A549 (cell line): ENCODE measurements at regions not wholly inside any gene's neighbourhood (a gene's known extent, or its start where the extent isn't known, plus 50 kb on each side); places are given as distances from the start of the nearest gene placed in this dataset.

Experiments used
- BHLHE40 ChIP-seq: IDR thresholded peaks from 2 replicates; pipeline ENCODE4 v1.6.1; 2012; ENCODE audit warnings: low read depth, low read length, inconsistent platforms
- CBX8 ChIP-seq: fragments of 200-600 bp; sonication (generic); IDR thresholded peaks from 2 replicates; pipeline ENCODE4 v1.6.1; 2016
- EHMT2 ChIP-seq: fragments of 200-600 bp; sonication (generic); IDR thresholded peaks from 2 replicates; pipeline ENCODE4 v1.6.1; 2016; ENCODE audit warnings: antibody characterized with exemption, low read depth, mild to moderate bottlenecking, moderate library complexity
- ELK1 ChIP-seq: fragments of 150-350 bp; IDR thresholded peaks from 2 replicates; pipeline ENCODE4 v1.6.1; 2014; ENCODE audit warnings: low read depth, mild to moderate bottlenecking, low read length
- HMGXB4 ChIP-seq: fragments of 250-450 bp; sonication (Bioruptor Pico); IDR thresholded peaks from 2 replicates; pipeline ENCODE4 v1.5.0; 2021; ENCODE audit warnings: mild to moderate bottlenecking, moderate library complexity, borderline replicate concordance
- MAFK ChIP-seq: fragments of 450-650 bp; IDR thresholded peaks from 2 replicates; pipeline ENCODE4 v1.6.1; 2014; ENCODE audit not compliant: partially characterized antibody
- MAZ ChIP-seq: fragments of 150-350 bp; IDR thresholded peaks from 2 replicates; pipeline ENCODE4 v1.6.1; 2014; ENCODE audit warnings: antibody characterized with exemption, low read depth, low read length, borderline replicate concordance
- RCOR1 ChIP-seq: fragments of 150-350 bp; IDR thresholded peaks from 2 replicates; pipeline ENCODE4 v1.6.1; 2014; ENCODE audit warnings: antibody characterized with exemption, low read length, low read depth
- RFX5 ChIP-seq: fragments of 450-650 bp; IDR thresholded peaks from 2 replicates; pipeline ENCODE4 v1.7.1; 2014; ENCODE audit warnings: antibody characterized with exemption, mild to moderate bottlenecking, moderate library complexity
- USF2 ChIP-seq: fragments of 450-650 bp; IDR thresholded peaks from 2 replicates; pipeline ENCODE4 v1.6.1; 2014; ENCODE audit warnings: antibody characterized with exemption
- TF ChIP-seq, protein P1 (sequence below): fragments of >200 bp; sonication (Bioruptor Twin); formaldehyde crosslinking; IDR thresholded peaks from 3 replicates; pipeline ENCODE4 v1.5.1; 2016
- TF ChIP-seq, protein P2 (sequence below): IDR thresholded peaks from 2 replicates; pipeline ENCODE4 v1.6.1; 2012

- TF ChIP-seq, protein P1, sequence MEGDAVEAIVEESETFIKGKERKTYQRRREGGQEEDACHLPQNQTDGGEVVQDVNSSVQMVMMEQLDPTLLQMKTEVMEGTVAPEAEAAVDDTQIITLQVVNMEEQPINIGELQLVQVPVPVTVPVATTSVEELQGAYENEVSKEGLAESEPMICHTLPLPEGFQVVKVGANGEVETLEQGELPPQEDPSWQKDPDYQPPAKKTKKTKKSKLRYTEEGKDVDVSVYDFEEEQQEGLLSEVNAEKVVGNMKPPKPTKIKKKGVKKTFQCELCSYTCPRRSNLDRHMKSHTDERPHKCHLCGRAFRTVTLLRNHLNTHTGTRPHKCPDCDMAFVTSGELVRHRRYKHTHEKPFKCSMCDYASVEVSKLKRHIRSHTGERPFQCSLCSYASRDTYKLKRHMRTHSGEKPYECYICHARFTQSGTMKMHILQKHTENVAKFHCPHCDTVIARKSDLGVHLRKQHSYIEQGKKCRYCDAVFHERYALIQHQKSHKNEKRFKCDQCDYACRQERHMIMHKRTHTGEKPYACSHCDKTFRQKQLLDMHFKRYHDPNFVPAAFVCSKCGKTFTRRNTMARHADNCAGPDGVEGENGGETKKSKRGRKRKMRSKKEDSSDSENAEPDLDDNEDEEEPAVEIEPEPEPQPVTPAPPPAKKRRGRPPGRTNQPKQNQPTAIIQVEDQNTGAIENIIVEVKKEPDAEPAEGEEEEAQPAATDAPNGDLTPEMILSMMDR, result no peak
- TF ChIP-seq EHMT2, result no peak
- TF ChIP-seq HMGXB4 (CRISPR knock-in tag), result no peak
- no peak for TF ChIP-seq ELK1
- no peak for TF ChIP-seq CBX8
- no peak for TF ChIP-seq MAFK
- no peak for TF ChIP-seq RFX5
- no peak for TF ChIP-seq USF2
- no peak for TF ChIP-seq BHLHE40
- no peak for TF ChIP-seq MAZ
- TF ChIP-seq, protein P2, sequence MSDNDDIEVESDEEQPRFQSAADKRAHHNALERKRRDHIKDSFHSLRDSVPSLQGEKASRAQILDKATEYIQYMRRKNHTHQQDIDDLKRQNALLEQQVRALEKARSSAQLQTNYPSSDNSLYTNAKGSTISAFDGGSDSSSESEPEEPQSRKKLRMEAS, result no peak
- no peak for TF ChIP-seq RCOR1
Observed at GRCh38 chr3:111359261-111360030, 182.6 kb upstream of the CD96 start.
